Tibial artery (tissue), 4 donors: ENCODE measurements at regions not wholly inside any gene's neighbourhood (a gene's known extent, or its start where the extent isn't known, plus 50 kb on each side); places are given as distances from the start of the nearest gene placed in this dataset.

Experiments
- DNase-seq, 2 donors: peaks; one replicate each; pipeline ENCODE4 v3.0.0-alpha.2; 2019
- H3K27ac ChIP-seq, 2 donors: fragments of 200-600 bp; sonication (generic) in 1 of 2; 1 replicate in 1 of 2; 2 replicates in 1 of 2; pipeline ENCODE4 v1.5.1; 2018 to 2019; ENCODE audit warnings: mild to moderate bottlenecking in 1 of 2
- H3K27me3 ChIP-seq, 2 donors: fragments of 200-600 bp; sonication (generic) in 1 of 2; one replicate each; pipeline versions ENCODE4 v1.5.1 to v1.6.0; 2016 to 2019
- H3K36me3 ChIP-seq, 3 donors: fragments of 200-600 bp; sonication (generic) in 2 of 3; one replicate each; pipeline ENCODE4 v1.5.1; 2016 to 2019; ENCODE audit warnings: mild to moderate bottlenecking in 2 of 3
- H3K4me1 ChIP-seq, 4 donors: fragments of 200-600 bp; sonication (generic) in 2 of 4; 1 replicate in 3 of 4; 2 replicates in 1 of 4; pipeline ENCODE4 v1.5.1; 2016 to 2019
- H3K4me3 ChIP-seq, 2 donors: fragments of 200-600 bp; sonication (generic) in 1 of 2; 1 replicate in 1 of 2; 2 replicates in 1 of 2; pipeline ENCODE4 v1.5.1; 2018 to 2019; ENCODE audit warnings: mild to moderate bottlenecking in 2 of 2
- H3K9me3 ChIP-seq, 3 donors: fragments of 200-600 bp; sonication (generic) in 1 of 3; one replicate each; pipeline ENCODE4 v1.5.1; 2016 to 2019
- CTCF ChIP-seq, 2 experiments: fragments of 200-600 bp in 1 of 2; fragments of 450-650 bp in 1 of 2; IDR thresholded peaks; one replicate each; pipeline ENCODE4 v1.5.1; 2017 to 2019; ENCODE audit warnings: antibody characterized with exemption in 2 of 2, mild to moderate bottlenecking in 1 of 2, moderate library complexity in 1 of 2
- intact Hi-C: fragments of 100-400 bp; cut with DNase I; formaldehyde crosslinking; loops from one replicate; pipeline ENCODE4 v1.15.0; 2023; ENCODE audit warnings: low total_unique reads

GRCh38 chr6:9482030-9482738 lies 932.7 kb downstream of the TFAP2A start:
- intact Hi-C loops, result no loop called here
- no peak overlapping the region for H3K4me3 ChIP-seq
- no peaks in the 10 kb centered on the region for H3K27me3 ChIP-seq
- no peak overlapping the region for H3K27ac ChIP-seq
- no peak for TF ChIP-seq CTCF (IDR thresholded peaks at IDR 0.05)
- no peaks in the 10 kb centered on the region for H3K9me3 ChIP-seq
- DNase-seq, result no peak
- no peaks in the 10 kb centered on the region for H3K4me1 ChIP-seq
- no peaks in the 10 kb centered on the region for H3K36me3 ChIP-seq

- Histone ChIP-seq H3K27me3 (no peaks in the 10 kb centered on the region), H3K27ac (no peak overlapping the region), H3K4me1 (no peaks in the 10 kb centered on the region), H3K9me3 (no peaks in the 10 kb centered on the region), H3K4me3 (no peak overlapping the region), H3K36me3 (no peaks in the 10 kb centered on the region)
- intact Hi-C loops, result no loop called here
- DNase-seq, result no peak
- no peak for TF ChIP-seq CTCF (IDR thresholded peaks at IDR 0.05)
These were observed 933.4 kb downstream of the TFAP2A start for GRCh38 chr6:9481292-9482029.

- intact Hi-C loops, result no loop called here
- Histone ChIP-seq H3K36me3 (no peaks in the 10 kb centered on the region), H3K4me3 (no peak overlapping the region), H3K27ac (no peak overlapping the region), H3K4me1 (no peaks in the 10 kb centered on the region), H3K9me3 (no peaks in the 10 kb centered on the region), H3K27me3 (no peaks in the 10 kb centered on the region)
- no peak for DNase-seq
- TF ChIP-seq CTCF (IDR thresholded peaks at IDR 0.05), result no peak
These were observed 946.6 kb downstream of the TFAP2A start for GRCh38 chr6:9468277-9468676.

DNA sequence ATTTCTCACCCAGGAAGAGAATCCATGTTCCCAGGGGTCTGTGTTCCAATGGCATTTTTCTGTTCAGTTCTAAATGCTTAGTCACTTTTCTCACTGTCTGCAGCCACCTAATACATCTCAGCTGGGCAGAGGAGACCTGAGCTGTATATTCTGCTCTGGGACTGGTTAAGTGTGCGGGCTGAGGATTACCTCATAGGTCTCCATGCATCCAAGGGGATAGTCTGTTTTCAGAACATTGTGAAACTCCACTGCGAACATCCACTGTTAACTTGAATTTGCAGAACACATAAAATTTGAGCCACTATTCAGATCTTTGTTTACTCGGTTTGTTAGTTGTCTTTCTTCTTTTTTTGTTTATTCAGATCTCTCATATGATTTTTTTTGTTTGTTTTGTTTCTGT lies 947.1 kb downstream of the TFAP2A start:
- Histone ChIP-seq H3K9me3 (no peaks in the 10 kb centered on the region), H3K27me3 (no peaks in the 10 kb centered on the region), H3K27ac (no peak overlapping the region), H3K4me1 (no peaks in the 10 kb centered on the region), H3K36me3 (no peaks in the 10 kb centered on the region), H3K4me3 (no peak overlapping the region)
- DNase-seq, result no peak
- no peak for TF ChIP-seq CTCF (IDR thresholded peaks at IDR 0.05)
- intact Hi-C loops, result no loop called here

DNA sequence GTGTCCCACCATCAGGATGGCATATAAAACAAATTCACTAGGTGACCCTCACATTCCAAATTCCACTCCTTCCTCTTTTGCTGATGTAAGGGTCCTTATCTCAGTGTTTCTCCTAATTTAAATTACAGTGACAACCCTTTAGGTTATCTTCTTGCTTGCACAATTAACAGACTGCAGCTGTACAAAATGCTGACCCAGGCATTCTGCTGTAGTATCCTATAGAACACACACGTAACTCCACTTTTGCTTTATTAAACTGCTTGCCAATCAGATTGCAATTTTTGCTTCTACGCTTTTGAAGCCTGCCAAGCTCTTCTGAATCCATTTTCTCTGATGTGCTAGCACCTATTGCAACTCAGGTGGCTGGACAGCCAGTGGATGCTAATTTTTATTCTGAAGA lies 950.3 kb downstream of the TFAP2A start:
- Histone ChIP-seq H3K9me3 (no peaks in the 10 kb centered on the region), H3K27ac (no peak overlapping the region), H3K27me3 (no peaks in the 10 kb centered on the region), H3K4me1 (no peaks in the 10 kb centered on the region), H3K36me3 (no peaks in the 10 kb centered on the region), H3K4me3 (no peak overlapping the region)
- TF ChIP-seq CTCF (IDR thresholded peaks at IDR 0.05), result no peak
- intact Hi-C loops, result no loop called here
- no peak for DNase-seq
